Putamen (tissue), 1 donor: ENCODE measurements at regions not wholly inside any gene's neighbourhood (a gene's known extent, or its start where the extent isn't known, plus 50 kb on each side); places are given as distances from the start of the nearest gene placed in this dataset.
"Not testable (repeated sequence)": the region's sequence is repeated elsewhere in the genome, so short reads cannot be mapped to it uniquely, and the experiment has no call there.

Source experiments
- DNase-seq: peaks from one replicate; pipeline ENCODE4 v3.0.0-alpha.2; 2016; ENCODE audit warnings: low spot score

DNA sequence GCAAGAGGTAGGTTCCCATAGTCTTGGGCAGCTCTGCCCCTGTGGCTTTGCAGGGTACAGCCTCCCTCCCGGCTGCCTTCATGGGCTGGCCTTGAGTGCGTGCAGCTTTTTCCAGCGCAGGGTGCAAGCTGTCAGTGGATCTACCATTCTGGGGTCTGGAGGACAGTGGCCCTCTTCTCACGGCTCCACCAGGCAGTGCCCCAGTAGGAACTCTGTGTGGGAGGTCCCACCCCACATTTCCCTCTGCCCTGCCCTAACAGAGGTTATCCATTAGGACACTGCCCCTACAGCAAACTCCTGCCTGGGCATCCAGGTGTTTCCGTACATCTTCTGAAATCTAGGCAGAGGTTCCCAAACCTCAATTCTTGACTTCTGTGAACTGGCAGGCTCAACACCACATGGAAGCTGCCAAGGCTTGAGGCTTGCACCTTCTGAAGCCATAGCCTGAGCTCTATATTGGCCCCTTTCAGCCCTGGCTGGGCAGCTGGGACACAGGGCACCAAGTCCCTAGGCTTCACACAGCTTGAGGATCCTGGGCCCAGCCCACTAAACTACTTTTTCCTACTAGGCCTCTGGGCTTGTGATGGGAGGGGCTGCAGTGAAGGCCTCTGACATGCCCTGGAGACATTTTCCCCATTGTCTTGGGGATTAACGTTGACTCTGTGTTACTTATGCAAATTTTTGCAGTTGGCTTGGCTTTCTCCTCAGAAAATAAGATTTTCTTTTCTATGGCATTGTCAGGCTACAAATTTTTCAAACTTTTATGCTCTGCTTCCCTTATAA lies 482.7 kb downstream of the CNTN3 start:
- DNase-seq, result not testable (repeated sequence)

DNA sequence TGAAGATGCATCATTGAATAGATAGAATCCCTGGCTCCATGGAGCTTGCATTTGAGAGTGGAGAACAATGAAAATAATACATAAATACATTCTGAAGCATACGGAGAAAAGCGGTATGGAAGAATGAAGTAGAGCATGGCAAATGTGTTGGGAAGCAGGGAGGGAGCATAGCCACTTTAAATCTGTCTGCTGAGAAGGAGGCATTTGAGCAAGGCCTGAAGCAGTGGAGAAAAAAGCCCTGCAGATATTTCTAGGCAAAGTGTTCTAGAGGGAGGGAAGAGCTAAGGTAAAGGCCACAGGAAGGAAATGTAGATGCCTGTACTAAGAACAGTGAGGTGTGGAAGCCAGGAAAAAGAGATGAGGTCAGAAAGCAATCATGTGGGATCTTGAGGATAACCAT lies 484.8 kb downstream of the CNTN3 start:
- no peak for DNase-seq

DNA sequence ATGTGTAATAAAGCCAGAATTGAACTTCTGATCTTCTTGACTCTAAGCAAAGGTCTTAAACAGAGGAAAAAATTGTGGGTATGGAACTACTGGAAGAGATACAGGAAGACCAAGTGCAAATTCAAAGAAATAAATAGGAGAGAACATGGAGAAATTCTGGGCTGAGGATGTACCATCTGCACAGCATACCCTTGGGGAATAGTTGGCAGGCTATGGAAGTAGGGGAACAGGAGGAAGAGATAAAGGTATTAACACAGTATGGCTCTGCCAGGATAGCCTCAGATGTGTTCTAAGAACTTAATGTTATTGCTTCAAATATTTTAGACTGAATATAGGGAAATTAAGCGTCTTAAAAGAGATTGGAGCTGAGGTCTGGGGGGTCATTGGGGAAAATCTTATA lies 485.4 kb downstream of the CNTN3 start:
- DNase-seq, result no peak

DNA sequence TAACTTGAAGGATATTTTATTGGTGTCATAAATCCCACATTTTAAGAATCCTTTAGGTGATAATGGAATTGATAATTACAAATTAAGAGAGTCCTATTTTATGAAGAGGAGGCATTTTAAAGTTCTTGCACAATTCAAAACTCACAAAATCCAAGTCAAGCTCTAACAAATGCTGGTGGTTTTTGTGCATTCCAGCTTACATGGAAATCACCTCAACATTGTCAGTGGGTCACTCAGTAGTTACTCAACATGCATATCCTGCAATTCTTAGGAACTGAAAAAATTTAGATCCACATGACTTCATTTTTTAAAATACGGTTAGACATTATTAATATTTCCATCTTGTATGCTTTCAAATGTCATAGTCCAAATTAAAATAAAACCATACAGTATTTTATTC lies 487.2 kb downstream of the CNTN3 start:
- no peak for DNase-seq

DNA sequence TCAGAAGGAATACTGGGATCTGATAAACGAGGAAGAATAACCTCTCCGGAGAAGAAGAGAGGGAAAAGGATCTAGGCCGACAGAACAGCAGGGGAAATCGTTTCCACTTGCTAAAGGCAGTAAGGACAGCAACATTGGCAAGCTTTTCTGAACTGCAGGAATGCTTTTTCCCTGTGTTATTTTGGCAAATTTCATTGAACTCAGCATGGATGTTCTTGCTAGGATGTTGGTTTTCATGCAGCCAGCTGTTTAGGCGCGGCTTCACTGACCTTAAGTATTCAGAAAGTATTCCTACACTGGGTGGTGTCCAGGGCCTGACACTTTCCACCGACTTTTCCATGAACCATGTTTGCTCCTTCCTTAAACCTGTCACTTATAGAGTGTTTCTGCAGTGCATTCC lies 489.7 kb downstream of the CNTN3 start:
- no peak for DNase-seq

DNA sequence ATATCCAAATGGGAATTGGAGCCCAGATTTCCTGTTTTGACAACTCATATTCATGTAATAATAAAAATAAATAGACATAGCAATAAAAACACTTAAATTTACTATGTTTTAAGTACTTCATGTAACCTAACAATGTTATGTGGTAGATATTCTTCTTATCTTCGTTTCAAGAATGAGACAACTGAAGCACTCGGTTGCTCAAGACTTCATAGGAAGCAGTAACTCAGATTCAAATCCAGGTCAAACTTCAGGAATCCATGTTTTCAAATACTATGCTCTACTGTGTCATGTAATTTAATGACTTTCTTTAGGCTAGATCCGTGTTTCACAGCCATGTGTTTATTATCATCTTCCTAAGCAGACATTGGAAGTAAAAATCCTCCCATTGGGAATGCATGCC lies 492.2 kb downstream of the CNTN3 start:
- DNase-seq, result no peak

DNA sequence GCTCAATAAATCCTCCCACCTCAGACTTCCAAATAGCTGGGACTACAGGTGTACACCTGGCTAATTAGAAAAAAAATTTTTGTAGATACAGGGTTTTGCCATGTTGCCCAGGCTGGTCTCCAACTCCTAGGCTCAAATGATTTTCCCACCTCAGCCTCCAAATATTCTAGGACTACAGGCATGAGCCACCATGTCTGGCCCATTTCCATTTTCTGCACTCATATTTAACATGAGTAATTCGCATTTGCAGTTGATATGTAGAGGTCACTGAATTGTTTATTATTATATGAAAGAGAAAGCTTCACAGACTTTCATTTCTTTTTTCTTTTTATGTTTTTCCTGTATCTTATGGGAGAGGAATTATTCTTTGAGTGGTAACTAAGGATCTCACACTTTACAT lies 492.7 kb downstream of the CNTN3 start:
- DNase-seq, result no peak

DNA sequence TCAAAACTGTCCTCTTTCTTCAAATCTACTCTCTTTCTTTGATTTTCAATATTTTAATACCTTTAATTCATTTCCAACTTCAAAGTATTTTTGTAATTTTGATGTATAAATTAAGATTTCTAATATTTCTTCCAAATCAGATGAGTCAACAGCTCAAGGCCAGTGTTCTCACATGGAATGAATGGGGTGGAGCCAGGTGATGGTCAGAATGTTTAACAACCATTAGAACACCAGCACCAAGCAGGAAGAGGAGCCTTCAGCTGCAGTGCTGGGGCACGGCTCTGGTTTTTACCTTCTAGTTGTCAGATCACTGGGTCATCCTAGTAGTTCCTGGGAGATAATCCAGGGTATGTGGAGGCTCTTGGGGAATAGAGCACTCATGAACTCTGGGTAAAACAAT lies 494.5 kb upstream of the PDZRN3 start:
- no peak for DNase-seq

DNA sequence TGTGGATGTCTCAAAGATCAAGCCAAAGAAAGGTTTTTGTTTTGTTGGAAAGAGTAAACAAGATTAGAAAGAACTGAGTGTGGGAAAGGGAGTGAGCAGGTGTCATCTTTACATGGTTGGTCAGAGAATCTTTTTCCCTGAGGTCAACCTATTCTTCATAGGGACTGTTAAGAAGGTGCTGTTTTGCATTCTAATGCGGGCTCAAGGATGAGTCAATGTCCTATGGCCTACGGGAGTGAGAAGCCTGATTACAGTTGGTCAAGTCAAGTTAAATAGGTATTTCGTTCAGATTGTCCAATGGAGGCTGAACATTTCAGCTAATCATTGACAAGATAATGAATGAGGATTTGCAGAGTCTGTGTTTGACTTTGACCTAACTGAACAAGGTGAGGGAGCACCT lies 491.2 kb upstream of the PDZRN3 start:
- DNase-seq, result no peak

DNA sequence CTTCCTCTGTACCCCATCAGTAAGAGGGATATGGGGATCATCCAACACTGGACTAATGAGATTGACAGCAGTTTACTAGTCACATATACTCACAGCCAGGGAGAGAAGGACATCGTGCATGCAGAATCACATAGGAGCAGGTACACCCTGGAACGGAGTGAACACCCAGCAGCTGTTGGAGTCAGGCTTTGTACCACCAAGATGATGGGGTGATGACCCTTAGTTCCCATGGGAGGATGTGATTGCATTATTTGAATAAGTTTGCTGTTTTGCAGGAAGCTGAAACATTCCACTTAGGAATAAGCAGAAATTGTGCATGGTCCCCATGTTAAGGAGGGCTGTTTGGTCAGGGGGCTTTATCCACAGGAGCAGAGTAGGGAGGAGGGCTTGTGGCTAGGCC lies 482.7 kb upstream of the PDZRN3 start:
- DNase-seq, result no peak

DNA sequence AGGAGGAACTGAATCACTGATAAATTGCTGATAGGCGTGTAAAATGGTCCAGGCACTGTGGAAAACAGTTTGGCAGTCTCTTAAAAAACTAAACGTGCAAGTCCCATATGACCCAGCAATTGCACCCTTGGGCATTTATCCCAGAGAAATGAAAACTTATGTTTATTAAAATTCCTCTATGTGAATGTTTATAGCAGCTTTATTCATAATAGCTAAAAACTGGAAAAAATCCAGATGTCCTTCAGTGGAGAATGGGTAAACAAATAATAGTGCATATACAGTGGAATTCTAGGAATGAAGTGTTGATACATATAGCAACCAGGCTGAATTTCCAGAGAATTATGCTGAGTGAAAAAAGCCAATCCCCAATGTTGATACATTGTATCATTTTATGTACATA lies 482.2 kb upstream of the PDZRN3 start:
- no peak for DNase-seq

DNA sequence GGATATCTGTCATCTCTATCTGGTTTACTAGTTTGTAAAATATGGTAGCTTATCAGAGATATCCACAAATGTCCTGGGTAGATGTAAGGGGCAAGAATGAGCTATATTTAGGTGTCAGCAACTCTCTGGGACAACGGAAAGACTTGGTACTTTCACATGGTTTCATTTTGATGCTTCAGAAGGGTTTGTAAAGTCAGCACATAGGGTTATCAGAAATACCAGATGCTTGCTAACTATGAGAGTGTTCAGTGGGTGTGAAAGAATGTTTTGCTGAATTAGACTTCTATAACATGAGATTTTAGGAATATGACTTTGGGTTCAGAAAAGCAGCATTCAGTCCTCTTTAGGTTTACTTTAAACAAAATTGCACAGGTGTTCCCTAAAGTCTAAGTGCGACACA lies 466.5 kb upstream of the PDZRN3 start:
- no peak for DNase-seq

DNA sequence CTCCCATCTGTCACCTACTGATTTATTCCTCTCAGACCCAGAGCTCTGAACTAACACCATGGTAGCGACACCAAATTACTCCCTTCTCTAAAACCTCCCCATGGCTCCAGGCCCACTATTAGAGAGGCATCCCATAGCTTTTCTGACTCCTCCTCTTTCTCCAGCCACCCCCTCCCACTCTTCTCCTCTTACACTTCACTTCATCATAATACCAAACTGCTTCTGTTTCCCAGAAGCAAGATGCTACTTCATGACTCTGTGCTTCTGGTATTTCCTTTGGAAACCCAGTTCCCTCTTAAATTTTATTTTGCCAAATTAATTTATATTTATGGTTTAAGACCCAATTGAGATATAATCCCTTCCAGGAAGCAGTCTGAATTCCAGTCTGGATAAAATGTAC lies 465.1 kb upstream of the PDZRN3 start:
- no peak for DNase-seq

DNA sequence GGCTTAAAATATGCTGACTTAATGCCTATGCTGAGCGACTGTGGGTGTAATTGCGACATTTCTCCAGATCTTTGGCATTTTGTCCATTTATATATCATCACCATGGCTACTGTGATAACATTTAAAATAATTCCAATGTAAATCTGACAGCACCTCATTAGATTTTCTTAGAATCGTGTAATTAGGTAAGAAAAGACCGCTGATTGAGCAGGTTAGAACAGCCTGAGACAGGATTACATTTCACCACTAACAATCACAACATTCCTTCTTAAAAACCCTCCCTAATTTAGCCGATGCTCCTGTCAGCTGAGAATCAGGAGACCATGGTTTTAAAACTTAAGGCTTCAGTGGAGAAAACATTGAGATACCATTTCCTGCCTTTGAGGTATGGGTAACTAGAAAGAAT lies 455.3 kb upstream of the PDZRN3 start:
- peak; percentile 16 for DNase-seq

DNA sequence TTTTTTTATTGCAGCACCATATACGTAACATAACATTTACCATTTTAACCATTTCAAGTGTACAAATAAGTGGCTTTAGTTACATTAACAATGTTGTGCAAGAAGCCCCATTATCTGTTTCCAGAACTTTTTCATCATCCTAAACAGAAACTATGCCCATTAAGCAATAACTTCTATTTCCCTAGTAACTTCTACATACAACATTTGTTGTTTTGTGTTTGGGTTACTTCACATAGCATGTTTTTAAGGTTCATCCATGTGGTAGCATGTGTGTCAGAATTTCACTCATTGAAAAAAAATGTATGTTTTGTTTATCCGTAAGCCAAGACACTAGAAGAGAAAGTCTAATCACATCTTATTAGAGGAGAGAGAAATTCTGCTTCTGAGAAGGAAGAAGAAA lies 450.5 kb upstream of the PDZRN3 start:
- DNase-seq, result no peak

DNA sequence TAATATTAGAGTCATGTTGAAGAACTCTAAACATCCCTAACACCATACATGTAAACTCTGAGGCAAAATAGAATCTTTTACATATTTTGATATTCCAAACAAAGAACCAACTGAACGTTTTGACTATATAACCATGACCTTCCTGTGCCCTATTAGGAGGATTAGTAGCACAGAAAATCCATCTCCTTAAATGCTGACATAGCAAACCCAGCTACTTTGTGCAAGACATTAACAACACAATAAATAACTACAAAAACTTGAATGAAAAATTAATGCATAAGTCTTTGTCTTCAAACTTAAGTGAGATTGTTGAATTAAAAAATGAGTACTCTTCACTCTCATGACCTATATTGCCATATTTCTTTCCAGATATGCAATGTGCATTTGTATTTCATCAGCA lies 450.0 kb upstream of the PDZRN3 start:
- DNase-seq, result no peak

DNA sequence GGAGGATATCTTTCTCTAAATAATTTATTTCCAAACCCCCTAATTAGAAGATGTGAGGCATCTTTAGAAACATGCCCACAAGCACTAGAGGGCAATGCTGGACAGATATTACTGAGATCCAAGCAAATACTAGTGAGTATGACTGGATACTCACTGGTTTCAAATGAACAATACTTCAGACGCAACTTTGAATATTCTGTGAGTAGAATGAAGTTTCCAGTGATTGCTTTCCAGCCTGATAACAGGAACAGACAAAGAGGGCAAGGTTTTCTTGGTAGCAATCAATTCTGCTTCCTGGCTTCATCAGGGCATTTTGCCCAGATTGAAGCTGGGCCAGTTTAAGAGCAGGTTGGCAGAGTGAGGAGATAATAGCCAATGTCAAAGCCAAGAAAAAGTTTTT lies 442.6 kb upstream of the PDZRN3 start:
- no peak for DNase-seq

DNA sequence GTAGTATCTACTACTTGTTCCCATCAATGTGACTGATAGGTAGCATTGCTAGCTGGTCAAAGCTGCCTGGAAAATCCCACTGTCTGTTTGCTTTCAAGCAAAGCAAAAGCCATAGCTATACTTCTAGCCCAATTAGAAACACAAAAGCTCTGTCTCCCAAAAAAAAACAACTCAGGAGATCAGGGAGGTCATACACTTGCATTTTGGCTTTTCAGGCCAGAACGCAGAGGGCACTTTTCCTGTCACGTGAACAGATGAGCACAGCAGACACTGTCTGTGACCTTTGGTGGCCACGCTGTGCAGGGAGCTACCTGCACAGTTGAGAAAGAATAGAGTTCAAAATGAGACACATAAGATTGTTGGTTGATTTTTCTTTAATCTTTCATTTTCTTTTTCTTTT lies 441.7 kb upstream of the PDZRN3 start:
- no peak for DNase-seq

DNA sequence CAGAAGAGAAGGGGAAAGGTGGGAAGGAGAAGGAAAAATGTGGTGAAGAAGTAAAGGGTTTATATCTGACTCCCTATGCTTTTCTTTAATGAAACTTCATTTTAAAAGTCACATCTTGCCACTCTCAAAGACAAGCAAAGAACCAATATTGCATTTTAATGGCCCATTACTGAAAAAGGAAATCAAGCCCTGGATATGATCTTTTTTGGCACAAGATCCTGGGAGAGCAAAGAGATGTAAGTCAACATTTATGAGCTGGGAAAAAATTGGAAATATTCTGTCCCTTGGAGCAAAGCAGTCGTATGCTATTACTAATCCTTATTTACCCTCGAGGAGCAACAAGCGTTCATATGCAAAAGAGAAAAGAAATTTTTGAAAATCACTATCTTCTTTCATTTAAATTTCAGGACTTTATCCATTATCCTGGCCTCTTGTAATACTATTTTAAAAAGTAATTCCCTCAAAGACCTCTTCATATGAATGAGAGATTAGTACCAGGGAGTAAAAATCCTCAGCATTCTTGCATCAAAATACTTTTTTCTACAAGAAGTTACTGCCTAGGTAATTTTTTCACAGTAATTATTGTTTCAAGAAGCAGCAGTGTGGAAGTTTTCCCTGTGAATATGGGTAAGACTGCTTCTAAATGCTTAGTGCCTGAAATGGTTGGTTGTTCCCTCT lies 435.3 kb upstream of the PDZRN3 start:
- DNase-seq, result no peak

DNA sequence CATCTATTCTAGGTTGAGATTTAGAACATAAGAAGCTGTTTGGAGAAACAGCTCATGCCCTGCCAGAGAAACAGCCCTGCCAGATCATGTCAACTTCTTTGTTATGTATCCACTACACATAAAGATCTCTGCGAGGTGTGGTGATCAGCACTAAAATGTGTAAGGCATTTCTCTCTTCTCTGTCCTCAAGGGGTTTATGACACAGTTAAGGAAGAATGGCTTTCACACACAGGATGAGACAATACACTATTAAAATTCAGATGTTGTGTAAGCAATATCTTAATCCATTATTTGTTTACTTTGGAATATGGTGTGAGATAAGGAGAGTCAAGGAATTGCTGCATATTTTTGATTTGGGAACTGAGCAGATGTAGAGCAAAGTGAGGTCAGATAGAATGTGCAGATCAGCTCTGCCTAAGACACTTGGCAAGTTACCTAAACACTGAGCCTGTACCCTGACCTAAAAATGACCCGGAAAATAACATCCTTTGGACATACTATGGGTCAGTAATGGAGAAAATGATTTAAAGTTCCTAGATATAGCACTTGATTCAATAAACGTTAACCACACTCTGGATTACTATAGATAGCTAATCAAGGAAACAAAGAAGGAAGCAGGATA lies 434.7 kb upstream of the PDZRN3 start:
- no peak for DNase-seq

DNA sequence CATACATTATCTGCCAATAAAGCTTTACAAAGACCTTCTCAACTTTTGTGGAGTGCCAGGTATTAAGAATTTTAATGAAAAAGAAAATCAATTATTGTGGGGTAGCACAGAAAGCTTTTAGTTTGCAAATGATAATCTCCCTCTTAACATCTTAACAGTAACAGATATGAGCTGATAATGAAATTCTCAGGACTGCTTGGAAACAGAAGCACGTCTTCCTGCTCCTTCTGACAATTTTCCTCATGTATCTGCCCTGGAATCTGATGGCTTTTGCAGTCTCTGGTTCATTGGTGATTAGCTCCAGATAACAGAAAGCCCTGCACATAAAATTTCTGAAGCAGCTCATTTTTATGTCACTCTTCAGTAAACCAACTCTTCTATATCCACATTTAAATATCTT lies 432.4 kb upstream of the PDZRN3 start:
- no peak for DNase-seq

DNA sequence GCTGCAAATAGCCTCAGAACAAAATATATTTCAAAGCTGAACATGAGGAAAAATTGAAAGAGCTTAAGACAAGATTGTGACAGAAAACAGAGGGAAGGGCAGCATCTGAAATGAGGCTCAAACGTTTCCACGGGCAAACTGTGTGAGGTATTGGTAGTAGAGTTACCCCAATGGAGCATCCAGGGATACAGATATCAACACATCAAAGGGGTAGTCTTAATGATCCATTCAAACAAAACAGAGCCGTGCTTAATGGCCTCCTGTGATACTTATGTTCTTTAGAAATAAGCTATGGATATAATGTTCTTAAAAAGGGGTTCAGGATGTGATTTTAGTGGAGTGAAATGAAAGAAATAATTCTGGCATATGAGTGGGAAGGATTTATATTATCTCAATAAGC lies 430.3 kb upstream of the PDZRN3 start:
- DNase-seq, result no peak

DNA sequence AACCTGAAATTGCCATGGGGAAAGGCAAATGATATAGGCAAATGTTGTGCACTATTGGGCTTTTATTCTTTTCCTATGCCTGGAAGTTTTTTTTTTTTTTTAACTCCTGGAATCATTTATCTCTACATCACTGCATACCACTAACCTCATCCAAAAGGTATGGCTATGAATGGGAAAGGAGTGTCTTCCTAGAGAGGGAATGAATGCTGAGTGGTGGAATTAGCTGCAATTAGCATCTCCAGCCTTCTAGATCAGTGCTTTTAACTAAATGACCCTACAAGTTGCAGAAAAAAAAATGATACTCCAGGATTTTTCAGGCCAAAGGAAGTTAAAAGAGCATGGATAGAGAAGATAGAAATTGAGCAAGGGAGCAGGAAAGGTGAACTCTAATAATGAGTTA lies 429.8 kb upstream of the PDZRN3 start:
- DNase-seq, result no peak
